Trophoblast cell (in vitro differentiated cells and primary cell): ENCODE measurements at regions not wholly inside any gene's neighbourhood (a gene's known extent, or its start where the extent isn't known, plus 50 kb on each side); places are given as distances from the start of the nearest gene placed in this dataset.

Experiments used
- DNase-seq, 2 donors: peaks; one replicate each; pipeline ENCODE4 v3.0.0-alpha.2; 2016
- H2AFZ ChIP-seq: 2 replicates; pipeline ENCODE4 v1.6.1; 2013; ENCODE audit warnings: low read length, moderate library complexity, mild to moderate bottlenecking; ENCODE audit not compliant: insufficient read depth, poor library complexity
- H2AK5ac ChIP-seq: 2 replicates; pipeline ENCODE4 v1.6.1; 2013; ENCODE audit warnings: mild to moderate bottlenecking, low read length
- H2BK120ac ChIP-seq: 2 replicates; pipeline ENCODE4 v1.6.1; 2013; ENCODE audit warnings: low read length, mild to moderate bottlenecking, moderate library complexity; ENCODE audit not compliant: insufficient read depth, poor library complexity
- H2BK12ac ChIP-seq: 2 replicates; pipeline ENCODE4 v1.6.1; 2013; ENCODE audit warnings: mild to moderate bottlenecking, low read length, moderate library complexity
- H2BK5ac ChIP-seq: 2 replicates; pipeline ENCODE4 v1.6.1; 2013; ENCODE audit warnings: low read length, low read depth, moderate library complexity, mild to moderate bottlenecking; ENCODE audit not compliant: poor library complexity
- H3K14ac ChIP-seq: 2 replicates; pipeline ENCODE4 v1.6.1; 2013; ENCODE audit warnings: mild to moderate bottlenecking, low read length
- H3K18ac ChIP-seq: 2 replicates; pipeline ENCODE4 v1.6.1; 2013; ENCODE audit warnings: mild to moderate bottlenecking, low read length
- H3K23ac ChIP-seq: 2 replicates; pipeline ENCODE4 v1.6.1; 2013; ENCODE audit warnings: low read length
- H3K27ac ChIP-seq: 2 replicates; pipeline ENCODE4 v1.5.1; 2013; ENCODE audit warnings: low read depth, mild to moderate bottlenecking, inconsistent platforms, low read length, moderate library complexity
- H3K27me3 ChIP-seq: 2 replicates; pipeline ENCODE4 v1.6.1; 2013; ENCODE audit warnings: inconsistent platforms, mild to moderate bottlenecking, low read length, moderate library complexity; ENCODE audit not compliant: insufficient read depth
- H3K36me3 ChIP-seq, 2 experiments: 1 replicate in 1 of 2; 2 replicates in 1 of 2; pipeline ENCODE4 v1.6.1; 2013; ENCODE audit warnings: low read length in 2 of 2, mild to moderate bottlenecking in 2 of 2, moderate library complexity in 1 of 2; ENCODE audit not compliant: insufficient read depth in 2 of 2, control insufficient read depth in 1 of 2
- H3K4ac ChIP-seq: 2 replicates; pipeline ENCODE4 v1.6.1; 2013; ENCODE audit warnings: low read depth, mild to moderate bottlenecking, low read length, moderate library complexity
- H3K4me1 ChIP-seq, 2 experiments: 1 replicate in 1 of 2; 2 replicates in 1 of 2; pipeline ENCODE4 v1.6.1; 2013; ENCODE audit warnings: low read length in 2 of 2, mild to moderate bottlenecking in 2 of 2, moderate library complexity in 1 of 2; ENCODE audit not compliant: insufficient read depth in 2 of 2, control insufficient read depth in 1 of 2
- H3K4me2 ChIP-seq: 2 replicates; pipeline ENCODE4 v1.6.1; 2013; ENCODE audit warnings: inconsistent platforms, mild to moderate bottlenecking, low read length, moderate library complexity
- H3K4me3 ChIP-seq: 2 replicates; pipeline ENCODE4 v1.5.1; 2013; ENCODE audit warnings: mild to moderate bottlenecking, low read depth, low read length, inconsistent platforms
- H3K79me1 ChIP-seq: one replicate; pipeline ENCODE4 v1.6.1; 2013; ENCODE audit warnings: low read length
- H3K79me2 ChIP-seq: 2 replicates; pipeline ENCODE4 v1.6.1; 2013; ENCODE audit warnings: low read length, mild to moderate bottlenecking; ENCODE audit not compliant: control insufficient read depth, insufficient read depth, poor library complexity
- H3K9ac ChIP-seq: 2 replicates; pipeline ENCODE4 v1.6.1; 2013; ENCODE audit warnings: mild to moderate bottlenecking, low read length
- H3K9me3 ChIP-seq: 2 replicates; pipeline ENCODE4 v1.6.1; 2013; ENCODE audit warnings: low read depth, mild to moderate bottlenecking, control low read depth, inconsistent platforms, low read length; ENCODE audit not compliant: insufficient read depth
- H4K12ac ChIP-seq: 2 replicates; pipeline ENCODE4 v1.6.1; 2013; ENCODE audit warnings: low read depth, mild to moderate bottlenecking, low read length, moderate library complexity
- H4K8ac ChIP-seq: 2 replicates; pipeline ENCODE4 v1.6.1; 2013; ENCODE audit warnings: low read depth, mild to moderate bottlenecking, low read length, moderate library complexity
- H4K91ac ChIP-seq: one replicate; pipeline ENCODE4 v1.6.1; 2013; ENCODE audit warnings: low read depth, mild to moderate bottlenecking, low read length, moderate library complexity
- WGBS: extraction: QIAGEN DNeasy Blood & Tissue Kit; methylation state at CpG from one replicate; pipeline ENCODE4 v1.1.7; 2013; ENCODE audit warnings: missing lambda C conversion rate; ENCODE audit not compliant: insufficient read length, insufficient coverage; ENCODE audit errors: extremely low coverage; 5-methylcytosine and 5-hydroxymethylcytosine counted together

DNA sequence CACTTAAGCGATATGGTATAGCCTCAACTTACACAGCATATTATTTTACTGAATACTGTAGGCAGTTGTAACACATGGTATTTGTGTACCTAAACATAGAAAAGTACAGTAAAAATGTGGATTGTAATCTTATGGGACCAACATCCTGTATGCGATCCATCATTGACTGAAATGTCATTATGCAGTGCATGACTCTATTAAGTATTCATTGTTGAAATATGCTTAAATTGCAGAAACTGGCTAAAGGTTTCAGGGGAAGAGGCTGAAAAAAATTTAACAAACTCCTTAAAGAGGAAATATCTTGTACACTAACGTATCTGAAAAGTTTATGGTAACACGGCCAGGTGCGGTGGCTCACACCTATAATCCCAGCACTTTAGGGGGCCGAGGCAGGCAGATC lies 214.1 kb upstream of the PARD3B start:
- no peak overlapping the region for H3K23ac ChIP-seq
- H3K4me1 ChIP-seq: no peaks in the 10 kb centered on the region
- H3K36me3 ChIP-seq: no peaks in the 10 kb centered on the region
- H3K14ac ChIP-seq: no peak overlapping the region
- DNase-seq: no peak
- no peak overlapping the region for H2AFZ ChIP-seq
- H3K27ac ChIP-seq: no peak overlapping the region
- no peaks in the 10 kb centered on the region for H3K79me1 ChIP-seq
- H3K9me3 ChIP-seq: no peaks in the 10 kb centered on the region
- H3K4ac ChIP-seq: no peak overlapping the region
- no peak overlapping the region for H2BK12ac ChIP-seq
- no peak overlapping the region for H3K4me3 ChIP-seq
- no peaks in the 10 kb centered on the region for H3K27me3 ChIP-seq
- no peak overlapping the region for H3K9ac ChIP-seq
- H2BK5ac ChIP-seq: no peak overlapping the region
- H3K4me2 ChIP-seq: no peak overlapping the region
- H3K79me2 ChIP-seq: no peaks in the 10 kb centered on the region
- H4K12ac ChIP-seq: no peak overlapping the region
- H2AK5ac ChIP-seq: no peak overlapping the region
- H4K8ac ChIP-seq: no peak overlapping the region
- H2BK120ac ChIP-seq: no peak overlapping the region
- no peak overlapping the region for H3K18ac ChIP-seq
- no CpG with 5 or more reads among the region's 6 CpGs for WGBS
- no peak overlapping the region for H4K91ac ChIP-seq

DNA sequence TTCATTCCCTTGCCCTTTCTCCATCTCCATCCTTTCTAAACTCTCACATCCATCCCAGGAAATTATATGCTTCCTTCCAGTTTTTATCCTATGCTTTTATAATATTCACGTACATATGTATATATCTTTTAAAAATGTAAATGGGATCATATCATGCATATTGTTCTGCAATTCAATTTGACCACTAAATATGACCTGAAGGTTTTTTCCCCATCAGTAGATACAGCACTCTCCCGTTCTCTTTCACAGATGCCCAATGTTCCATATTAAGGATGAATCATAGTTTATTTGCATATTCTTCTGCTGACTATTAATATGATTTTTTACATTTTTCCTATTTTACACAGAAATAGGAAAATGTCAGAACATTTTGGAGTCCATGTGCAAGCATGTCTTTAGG lies 213.3 kb upstream of the PARD3B start:
- H3K9me3 ChIP-seq: no peaks in the 10 kb centered on the region
- H2BK120ac ChIP-seq: no peak overlapping the region
- H3K27me3 ChIP-seq: no peaks in the 10 kb centered on the region
- no peak overlapping the region for H3K4me3 ChIP-seq
- no peak overlapping the region for H3K23ac ChIP-seq
- no peak overlapping the region for H4K91ac ChIP-seq
- no peak overlapping the region for H2AFZ ChIP-seq
- H3K4me2 ChIP-seq: no peak overlapping the region
- no peak overlapping the region for H3K27ac ChIP-seq
- WGBS: no CpG with 5 or more reads among the region's 2 CpGs
- no peaks in the 10 kb centered on the region for H3K79me2 ChIP-seq
- H3K36me3 ChIP-seq: no peaks in the 10 kb centered on the region
- no peak overlapping the region for H3K18ac ChIP-seq
- no peak overlapping the region for H3K14ac ChIP-seq
- no peak overlapping the region for H4K8ac ChIP-seq
- DNase-seq: no peak
- no peak overlapping the region for H3K9ac ChIP-seq
- H2BK5ac ChIP-seq: no peak overlapping the region
- H3K79me1 ChIP-seq: no peaks in the 10 kb centered on the region
- H4K12ac ChIP-seq: no peak overlapping the region
- H3K4me1 ChIP-seq: no peaks in the 10 kb centered on the region
- H2BK12ac ChIP-seq: no peak overlapping the region
- no peak overlapping the region for H3K4ac ChIP-seq
- H2AK5ac ChIP-seq: no peak overlapping the region

DNA sequence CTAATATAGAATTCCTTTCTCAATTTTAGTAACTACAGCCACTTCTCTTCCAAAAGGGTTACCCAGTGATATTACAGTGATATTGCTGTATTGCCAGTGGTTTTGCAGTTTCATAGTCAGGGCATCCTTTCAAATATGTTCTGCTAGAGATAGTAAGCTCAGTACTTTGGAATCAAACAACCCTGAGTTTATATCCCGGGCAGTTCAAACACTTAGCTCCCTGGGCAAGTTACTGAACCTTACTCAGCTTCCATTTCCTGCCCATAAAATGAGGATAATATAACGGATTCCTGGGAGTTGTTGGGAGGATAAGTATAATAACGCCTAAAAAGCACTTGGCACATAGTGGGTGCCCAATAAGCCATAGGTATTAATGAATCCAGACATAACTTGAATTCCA lies 212.6 kb upstream of the PARD3B start:
- Histone ChIP-seq H3K27me3 (no peaks in the 10 kb centered on the region), H2AFZ (no peak overlapping the region), H4K91ac (no peak overlapping the region), H3K4ac (no peak overlapping the region), H3K36me3 (no peaks in the 10 kb centered on the region), H3K9me3 (no peaks in the 10 kb centered on the region), H3K27ac (no peak overlapping the region), H3K14ac (no peak overlapping the region), H2AK5ac (no peak overlapping the region), H2BK5ac (no peak overlapping the region), H3K18ac (no peak overlapping the region), H3K23ac (no peak overlapping the region), H3K9ac (no peak overlapping the region), H3K79me1 (no peaks in the 10 kb centered on the region), H2BK120ac (no peak overlapping the region), H3K4me2 (no peak overlapping the region), H3K4me3 (no peak overlapping the region), H4K8ac (no peak overlapping the region), H4K12ac (no peak overlapping the region), H2BK12ac (no peak overlapping the region), H3K4me1 (no peaks in the 10 kb centered on the region), H3K79me2 (no peaks in the 10 kb centered on the region)
- DNase-seq: no peak
- no CpG with 5 or more reads among the region's 3 CpGs for WGBS

DNA sequence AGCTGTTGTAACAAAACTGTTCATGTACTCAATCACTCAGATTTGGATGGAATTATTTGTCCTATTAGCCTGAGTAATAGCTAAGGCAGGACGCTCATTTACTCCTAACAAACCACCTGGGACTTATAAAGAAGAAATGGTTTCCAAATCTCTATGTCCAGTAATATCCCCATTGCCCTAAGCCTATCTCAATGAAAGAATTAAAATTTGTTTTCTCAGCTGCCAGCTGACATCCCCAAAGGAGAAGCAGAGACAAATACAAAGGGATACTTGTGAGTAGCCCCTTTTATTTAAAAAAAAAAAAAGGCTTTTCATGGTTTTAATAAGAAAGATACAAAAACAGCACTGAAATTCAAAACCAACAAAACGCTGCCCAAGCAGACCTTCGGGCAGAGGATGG lies 211.4 kb upstream of the PARD3B start:
- Histone ChIP-seq H3K9ac (no peak overlapping the region), H3K27me3 (no peaks in the 10 kb centered on the region), H2AK5ac (no peak overlapping the region), H2BK5ac (no peak overlapping the region), H4K12ac (no peak overlapping the region), H3K9me3 (no peaks in the 10 kb centered on the region), H3K4me2 (no peak overlapping the region), H3K79me2 (no peaks in the 10 kb centered on the region), H4K8ac (no peak overlapping the region), H4K91ac (no peak overlapping the region), H3K79me1 (no peaks in the 10 kb centered on the region), H3K36me3 (no peaks in the 10 kb centered on the region), H3K23ac (no peak overlapping the region), H3K14ac (no peak overlapping the region), H3K4me3 (no peak overlapping the region), H3K4me1 (no peaks in the 10 kb centered on the region), H3K4ac (no peak overlapping the region), H3K27ac (no peak overlapping the region), H3K18ac (no peak overlapping the region), H2BK120ac (no peak overlapping the region), H2AFZ (no peak overlapping the region), H2BK12ac (no peak overlapping the region)
- no CpG with 5 or more reads among the region's 3 CpGs for WGBS
- DNase-seq: no peak
